ENCODE measurements at regions not wholly inside any gene's neighbourhood (a gene's known extent, or its start where the extent isn't known, plus 50 kb on each side); places are given as distances from the start of the nearest gene placed in this dataset.

- no peak overlapping the region for H3K4me3 ChIP-seq (ENCODE audit: low read depth, low read length)
- no peak for DNase-seq (ENCODE audit: low read depth)
- TF ChIP-seq POLR2A (IDR thresholded peaks at IDR 0.05; ENCODE audit: extremely low read depth, insufficient read length) (no peak), MAX (IDR thresholded peaks at IDR 0.05; ENCODE audit: low read depth, low read length) (no peak), CTCF (IDR thresholded peaks at IDR 0.05; ENCODE audit: low read depth, low read length) (no peak), MYC (IDR thresholded peaks at IDR 0.05; ENCODE audit: low read depth, low read length) (no peak)
These were observed 252.3 kb upstream of the FGGY start for GRCh38 chr1:59044535-59045121.

- DNase-seq (ENCODE audit: low read depth) = no peak
- no peak overlapping the region for H3K4me3 ChIP-seq (ENCODE audit: low read depth, low read length)
- no peak for TF ChIP-seq MYC (IDR thresholded peaks at IDR 0.05; ENCODE audit: low read depth, low read length)
These were observed 251.8 kb upstream of the FGGY start for GRCh38 chr1:59045137-59045536.

- DNase-seq (ENCODE audit: low read depth) = no peak
- no peak for TF ChIP-seq CTCF (IDR thresholded peaks at IDR 0.05; ENCODE audit: low read depth, low read length)
- no peak for TF ChIP-seq MAX (IDR thresholded peaks at IDR 0.05; ENCODE audit: low read depth, low read length)
- TF ChIP-seq POLR2A (IDR thresholded peaks at IDR 0.05; ENCODE audit: extremely low read depth, insufficient read length) = no peak
- TF ChIP-seq MYC (IDR thresholded peaks at IDR 0.05; ENCODE audit: low read depth, low read length) = no peak
- no peak overlapping the region for H3K4me3 ChIP-seq (ENCODE audit: low read depth, low read length)
These were observed 251.3 kb upstream of the FGGY start for GRCh38 chr1:59045636-59046035.

- no peak for TF ChIP-seq CTCF (IDR thresholded peaks at IDR 0.05; ENCODE audit: low read depth, low read length)
- no peak for TF ChIP-seq POLR2A (IDR thresholded peaks at IDR 0.05; ENCODE audit: extremely low read depth, insufficient read length)
- TF ChIP-seq MYC (IDR thresholded peaks at IDR 0.05; ENCODE audit: low read depth, low read length) = no peak
- no peak for TF ChIP-seq MAX (IDR thresholded peaks at IDR 0.05; ENCODE audit: low read depth, low read length)
- no peak for DNase-seq (ENCODE audit: low read depth)
- H3K4me3 ChIP-seq (ENCODE audit: low read depth, low read length) = no peak overlapping the region
These were observed 250.8 kb upstream of the FGGY start for GRCh38 chr1:59046134-59046533.

- H3K4me3 ChIP-seq (ENCODE audit: low read depth, low read length) = no peak overlapping the region
- no peak for TF ChIP-seq CTCF (IDR thresholded peaks at IDR 0.05; ENCODE audit: low read depth, low read length)
- no peak for TF ChIP-seq POLR2A (IDR thresholded peaks at IDR 0.05; ENCODE audit: extremely low read depth, insufficient read length)
- TF ChIP-seq MYC (IDR thresholded peaks at IDR 0.05; ENCODE audit: low read depth, low read length) = no peak
- TF ChIP-seq MAX (IDR thresholded peaks at IDR 0.05; ENCODE audit: low read depth, low read length) = no peak
- DNase-seq (ENCODE audit: low read depth) = no peak
These were observed 250.2 kb upstream of the FGGY start for GRCh38 chr1:59046730-59047157.

GRCh38 chr1:59051007-59051406 is 245.9 kb upstream of the FGGY start:
- no peak overlapping the region for H3K4me3 ChIP-seq (ENCODE audit: low read depth, low read length)
- TF ChIP-seq POLR2A (IDR thresholded peaks at IDR 0.05; ENCODE audit: extremely low read depth, insufficient read length) (no peak), MAX (IDR thresholded peaks at IDR 0.05; ENCODE audit: low read depth, low read length) (no peak), CTCF (IDR thresholded peaks at IDR 0.05; ENCODE audit: low read depth, low read length) (no peak), MYC (IDR thresholded peaks at IDR 0.05; ENCODE audit: low read depth, low read length) (no peak)
- DNase-seq (ENCODE audit: low read depth) = no peak

Data from NB4 (cell line).